Natural killer cell (primary cell): ENCODE measurements at regions not wholly inside any gene's neighbourhood (a gene's known extent, or its start where the extent isn't known, plus 50 kb on each side); places are given as distances from the start of the nearest gene placed in this dataset.

ENCODE experiments used
- ATAC-seq, 3 donors: fragments of 150-1000 bp in 2 of 3; fragments of 200-7000 bp in 1 of 3; cut with Tn5 transposase; 1 replicate in 1 of 3; 2 replicates in 2 of 3; pipeline ENCODE4 v1.10.0; 2021; ENCODE audit warnings: mild to moderate bottlenecking in 2 of 3, moderate library complexity in 2 of 3
- DNase-seq, 2 donors: peaks; one replicate each; pipeline versions ENCODE4 v3.0.0 to v3.0.0-alpha.2; 2013 to 2021; ENCODE audit warnings: mixed read lengths in 1 of 2
- H3K27ac ChIP-seq: one replicate; pipeline ENCODE4 v1.5.1; 2013; ENCODE audit warnings: mild to moderate bottlenecking, low read length
- H3K27me3 ChIP-seq: one replicate; pipeline ENCODE4 v1.6.1; 2013; ENCODE audit warnings: low read length; ENCODE audit not compliant: control insufficient read depth, insufficient read depth
- H3K36me3 ChIP-seq: one replicate; pipeline ENCODE4 v1.6.1; 2013; ENCODE audit warnings: low read length; ENCODE audit not compliant: control insufficient read depth, insufficient read depth
- H3K4me1 ChIP-seq: one replicate; pipeline ENCODE4 v1.6.1; 2013; ENCODE audit warnings: low read length; ENCODE audit not compliant: control insufficient read depth, insufficient read depth
- H3K4me3 ChIP-seq: one replicate; pipeline ENCODE4 v1.5.1; 2013; ENCODE audit warnings: low read length
- H3K9me3 ChIP-seq: one replicate; pipeline ENCODE4 v1.6.1; 2013; ENCODE audit warnings: low read length; ENCODE audit not compliant: control insufficient read depth, insufficient read depth
- H3K27ac Mint-ChIP-seq, 2 donors: one replicate each; pipeline ENCODE4 v1.8.0; 2022; ENCODE audit warnings: mild to moderate bottlenecking in 2 of 2, mixed read lengths in 2 of 2, moderate library complexity in 1 of 2
- H3K27me3 Mint-ChIP-seq, 2 donors: one replicate each; pipeline ENCODE4 v1.8.0; 2022; ENCODE audit warnings: low read depth in 2 of 2, mixed read lengths in 2 of 2
- H3K36me3 Mint-ChIP-seq: one replicate; pipeline ENCODE4 v1.8.0; 2022; ENCODE audit warnings: mixed read lengths
- H3K4me1 Mint-ChIP-seq, 2 donors: one replicate each; pipeline ENCODE4 v1.8.0; 2022; ENCODE audit warnings: mixed read lengths in 2 of 2
- H3K4me3 Mint-ChIP-seq: one replicate; pipeline ENCODE4 v1.8.0; 2022; ENCODE audit warnings: mild to moderate bottlenecking, moderate library complexity, mixed read lengths
- H3K9me3 Mint-ChIP-seq, 2 donors: one replicate each; pipeline ENCODE4 v1.8.0; 2022; ENCODE audit warnings: mixed read lengths in 2 of 2
- CTCF ChIP-seq: fragments of 200-600 bp; IDR thresholded peaks from one replicate; pipeline ENCODE4 v1.8.0; 2022; ENCODE audit warnings: antibody characterized with exemption
- WGBS: methylation state at CpG from one replicate; pipeline ENCODE4 v1.1.7; 2013; ENCODE audit warnings: missing lambda C conversion rate; ENCODE audit not compliant: insufficient coverage; 5-methylcytosine and 5-hydroxymethylcytosine counted together
- intact Hi-C: fragments of 100-400 bp; cut with micrococcal nuclease; formaldehyde crosslinking; loops from one replicate; pipeline ENCODE4 v1.14.2; 2022

GRCh38 chr6:22748681-22749080 is 179.3 kb downstream of the HDGFL1 start:
- TF ChIP-seq CTCF: no peak
- H3K27ac Mint-ChIP-seq: no peak overlapping the region
- Histone ChIP-seq H3K4me1 (no peaks in the 10 kb centered on the region), H3K27ac (no peak overlapping the region), H3K4me3 (no peak overlapping the region), H3K36me3 (no peaks in the 10 kb centered on the region), H3K9me3 (no peaks in the 10 kb centered on the region), H3K27me3 (no peaks in the 10 kb centered on the region)
- H3K36me3 Mint-ChIP-seq: no peaks in the 10 kb centered on the region
- DNase-seq (no peak), ATAC-seq (no peak)
- intact Hi-C loops: no loop called here
- H3K27me3 Mint-ChIP-seq: no peaks in the 10 kb centered on the region
- no peaks in the 10 kb centered on the region for H3K4me1 Mint-ChIP-seq
- peaks cover 0 to 3% of the 10 kb centered on the region in 2 donors for H3K9me3 Mint-ChIP-seq
- no peak overlapping the region for H3K4me3 Mint-ChIP-seq
- 62% methylated on average over 3 of the region's 4 CpGs for WGBS

- Histone ChIP-seq H3K27ac (no peak overlapping the region), H3K4me3 (no peak overlapping the region), H3K9me3 (no peaks in the 10 kb centered on the region), H3K36me3 (no peaks in the 10 kb centered on the region), H3K4me1 (no peaks in the 10 kb centered on the region), H3K27me3 (no peaks in the 10 kb centered on the region)
- H3K27me3 Mint-ChIP-seq: no peaks in the 10 kb centered on the region
- no peak overlapping the region for H3K27ac Mint-ChIP-seq
- H3K4me3 Mint-ChIP-seq: no peak overlapping the region
- WGBS: 84% methylated on average over 3 of the region's 3 CpGs
- H3K4me1 Mint-ChIP-seq: no peaks in the 10 kb centered on the region
- intact Hi-C loops: no loop called here
- no peak for TF ChIP-seq CTCF
- H3K9me3 Mint-ChIP-seq: peaks cover 0 to 2% of the 10 kb centered on the region in 2 donors
- ATAC-seq (no peak), DNase-seq (no peak)
- no peaks in the 10 kb centered on the region for H3K36me3 Mint-ChIP-seq
Observed at GRCh38 chr6:22749696-22750095, 180.3 kb downstream of the HDGFL1 start.

GRCh38 chr6:22751223-22751622 is 181.9 kb downstream of the HDGFL1 start:
- Histone ChIP-seq H3K4me1 (no peaks in the 10 kb centered on the region), H3K27ac (no peak overlapping the region), H3K36me3 (no peaks in the 10 kb centered on the region), H3K9me3 (no peaks in the 10 kb centered on the region), H3K4me3 (no peak overlapping the region), H3K27me3 (no peaks in the 10 kb centered on the region)
- intact Hi-C loops: no loop called here
- no peak for TF ChIP-seq CTCF
- no peak for DNase-seq
- 89% methylated on average over 1 of the region's 2 CpGs for WGBS
- H3K27ac Mint-ChIP-seq: no peak overlapping the region
- ATAC-seq: no peak
- no peaks in the 10 kb centered on the region for H3K36me3 Mint-ChIP-seq
- no peaks in the 10 kb centered on the region for H3K4me1 Mint-ChIP-seq
- H3K9me3 Mint-ChIP-seq: no peaks in the 10 kb centered on the region
- H3K27me3 Mint-ChIP-seq: no peaks in the 10 kb centered on the region
- no peak overlapping the region for H3K4me3 Mint-ChIP-seq

- DNase-seq (no peak), ATAC-seq (no peak)
- Mint-ChIP-seq H3K27ac (no peak overlapping the region), H3K36me3 (no peaks in the 10 kb centered on the region), H3K4me1 (no peaks in the 10 kb centered on the region), H3K4me3 (no peak overlapping the region), H3K9me3 (no peaks in the 10 kb centered on the region), H3K27me3 (no peaks in the 10 kb centered on the region)
- no peak overlapping the region for H3K27ac ChIP-seq
- no peak overlapping the region for H3K4me3 ChIP-seq
- TF ChIP-seq CTCF: no peak
- no peaks in the 10 kb centered on the region for H3K9me3 ChIP-seq
- intact Hi-C loops: no loop called here
- H3K27me3 ChIP-seq: no peaks in the 10 kb centered on the region
- 97% methylated on average over 2 of the region's 2 CpGs for WGBS
- H3K4me1 ChIP-seq: no peaks in the 10 kb centered on the region
- H3K36me3 ChIP-seq: no peaks in the 10 kb centered on the region
Observed at GRCh38 chr6:22752522-22752921, 183.2 kb downstream of the HDGFL1 start.
